K562 (cell line): ENCODE measurements at regions not wholly inside any gene's neighbourhood (a gene's known extent, or its start where the extent isn't known, plus 50 kb on each side); places are given as distances from the start of the nearest gene placed in this dataset.

Source experiments
- CEBPG ChIP-seq, 3 experiments: fragments of 200-800 bp in 1 of 3; sonication (Bioruptor generic) in 1 of 3; sonication (generic) in 1 of 3; formaldehyde crosslinking in 1 of 3; IDR thresholded peaks in 2 of 3; conservative IDR thresholded peaks in 1 of 3; 2 replicates each; pipeline versions ENCODE4 v1.6.1 to v1.8.0; 2016 to 2022; ENCODE audit warnings: missing compliant biosample characterization in 2 of 3, missing genetic modification characterization in 2 of 3, mild to moderate bottlenecking in 1 of 3, missing genetic modification reagents in 1 of 3
- CSDE1 ChIP-seq, 2 experiments: fragments of 450-650 bp; IDR thresholded peaks; 2 replicates each; pipeline ENCODE4 v1.6.1; 2016; ENCODE audit warnings: mild to moderate bottlenecking in 1 of 2
- DACH1 ChIP-seq: fragments of 450-650 bp; IDR thresholded peaks from 2 replicates; pipeline ENCODE4 v1.6.1; 2018; ENCODE audit not compliant: partially characterized antibody
- E2F1 ChIP-seq: sonication (generic); formaldehyde crosslinking; IDR thresholded peaks from 2 replicates; pipeline ENCODE4 v1.8.1; 2023; ENCODE audit warnings: mild to moderate bottlenecking, missing genetic modification reagents, moderate library complexity
- FOXA3 ChIP-seq, 2 experiments: fragments of 450-650 bp in 1 of 2; sonication (generic) in 1 of 2; formaldehyde crosslinking; IDR thresholded peaks in 1 of 2; conservative IDR thresholded peaks in 1 of 2; 2 replicates each; pipeline versions ENCODE4 v1.4.0 to v1.8.0; 2020 to 2022; ENCODE audit warnings: mild to moderate bottlenecking in 2 of 2, missing genetic modification reagents in 1 of 2
- FOXK2 ChIP-seq, 2 experiments: fragments of 450-650 bp; IDR thresholded peaks in 1 of 2; conservative IDR thresholded peaks in 1 of 2; 2 replicates each; pipeline ENCODE4 v1.6.1; 2016; ENCODE audit warnings: low read depth in 2 of 2, mild to moderate bottlenecking in 1 of 2
- IFI16 ChIP-seq: fragments of 250-450 bp; sonication (Bioruptor Pico); IDR thresholded peaks from 2 replicates; pipeline ENCODE4 v2.1.2; 2022; ENCODE audit warnings: mild to moderate bottlenecking, inconsistent platforms
- KDM4B ChIP-seq, 2 experiments: fragments of 450-650 bp in 1 of 2; sonication (generic) in 1 of 2; IDR thresholded peaks; 2 replicates each; pipeline ENCODE4 v1.6.1; 2016 to 2017; ENCODE audit warnings: borderline replicate concordance in 2 of 2, antibody characterized with exemption in 1 of 2, low read depth in 1 of 2, mild to moderate bottlenecking in 1 of 2
- MLX ChIP-seq, 2 experiments: fragments of 450-650 bp in 1 of 2; sonication (generic) in 1 of 2; formaldehyde crosslinking; conservative IDR thresholded peaks; 2 replicates each; pipeline versions ENCODE4 v1.4.0 to v1.8.1; 2020 to 2022; ENCODE audit warnings: mild to moderate bottlenecking in 1 of 2, missing genetic modification reagents in 1 of 2
- NFE2 ChIP-seq: IDR thresholded peaks from 2 replicates; pipeline ENCODE4 v1.6.1; 2014; ENCODE audit warnings: antibody characterized with exemption, low read depth
- NFIX ChIP-seq: fragments of 250-450 bp; sonication (Bioruptor Pico); IDR thresholded peaks from 2 replicates; pipeline ENCODE4 v1.4.0; 2020; ENCODE audit warnings: low read depth, mild to moderate bottlenecking, moderate library complexity
- SAFB ChIP-seq: fragments of 200-400 bp; formaldehyde crosslinking; IDR thresholded peaks from 2 replicates; pipeline ENCODE4 v1.6.1; 2017; ENCODE audit warnings: low read depth, low read length, borderline replicate concordance
- TCF3 ChIP-seq: sonication (generic); formaldehyde crosslinking; IDR thresholded peaks from 2 replicates; pipeline ENCODE4 v1.4.0; 2020; ENCODE audit warnings: mild to moderate bottlenecking, missing genetic modification reagents
- ZBTB11 ChIP-seq, 3 experiments: fragments of 200-800 bp in 1 of 3; fragments of 250-450 bp in 1 of 3; fragments of 450-650 bp in 1 of 3; sonication (Bioruptor Pico) in 1 of 3; sonication (Bioruptor generic) in 1 of 3; formaldehyde crosslinking in 1 of 3; IDR thresholded peaks; 2 replicates each; pipeline versions ENCODE4 v1.6.1 to v1.8.0; 2016 to 2022; ENCODE audit warnings: mild to moderate bottlenecking in 2 of 3, missing genetic modification characterization in 2 of 3, missing compliant biosample characterization in 1 of 3, moderate library complexity in 1 of 3
- ZNF212 ChIP-seq: fragments of 450-650 bp; formaldehyde crosslinking; IDR thresholded peaks from 2 replicates; pipeline ENCODE4 v1.4.0; 2020; ENCODE audit warnings: mild to moderate bottlenecking
- ZNF57 ChIP-seq: fragments of 450-650 bp; formaldehyde crosslinking; IDR thresholded peaks from 2 replicates; pipeline ENCODE4 v1.4.0; 2020; ENCODE audit warnings: mild to moderate bottlenecking, moderate library complexity
- ZNF668 ChIP-seq: fragments of 250-450 bp; sonication (Bioruptor Pico); IDR thresholded peaks from 2 replicates; pipeline ENCODE4 v1.8.0; 2022; ENCODE audit warnings: mild to moderate bottlenecking, inconsistent platforms
- TF ChIP-seq, protein P1 (sequence below): fragments of 450-650 bp; formaldehyde crosslinking; IDR thresholded peaks from 2 replicates; pipeline ENCODE4 v1.4.0; 2022; ENCODE audit warnings: mild to moderate bottlenecking, moderate library complexity
- TF ChIP-seq, protein P2 (sequence below), 3 experiments: IDR thresholded peaks in 2 of 3; conservative IDR thresholded peaks in 1 of 3; 2 replicates each; pipeline ENCODE4 v1.5.1; 2011 to 2012; ENCODE audit warnings: low read length in 3 of 3, mild to moderate bottlenecking in 3 of 3, control low read depth in 2 of 3, improper control_type of control experiment in 1 of 3, inconsistent platforms in 1 of 3, low read depth in 1 of 3, mixed read lengths in 1 of 3, moderate library complexity in 1 of 3; ENCODE audit not compliant: insufficient read depth in 2 of 3

DNA sequence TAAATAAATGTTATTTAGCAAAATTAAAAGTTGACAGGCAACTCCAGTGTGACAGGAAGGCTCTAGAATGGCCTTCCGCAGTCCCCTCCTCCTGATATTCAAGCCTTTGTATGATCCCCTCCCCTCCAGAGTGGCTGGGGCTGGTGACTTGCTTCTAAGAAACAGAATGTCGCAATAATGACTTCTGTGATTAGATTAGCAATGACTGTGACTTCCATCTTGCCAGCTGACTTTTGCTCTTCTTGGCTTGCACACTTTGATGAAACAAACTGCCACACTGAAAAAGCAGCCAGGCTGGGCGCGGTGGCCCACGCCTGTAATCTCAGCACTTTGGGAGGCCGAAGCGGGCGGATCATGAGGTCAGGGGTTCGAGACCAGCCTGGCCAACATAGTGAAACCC lies 106.5 kb upstream of the LARP1 start (continued):
- TF ChIP-seq ZNF212 (CRISPR knock-in tag) (no peak), NFIX (no peak), CSDE1 (IDR thresholded peaks at IDR 0.05) (no peak), E2F1 (no peak), DACH1 (peak; percentile 95), ZNF57 (no peak), KDM4B (IDR thresholded peaks at IDR 0.05; ENCODE audit: borderline replicate concordance in 2 of 2, low read depth in 1 of 2) (no peak), ZNF668 (no peak), FOXA3 (CRISPR knock-in tag; conservative IDR thresholded peaks at IDR 0.05 in 1 of 2, IDR thresholded peaks at IDR 0.05 in 1 of 2) (no peak), IFI16 (CRISPR knock-in tag) (no peak), TCF3 (CRISPR knock-in tag) (peak; percentile 51), FOXK2 (conservative IDR thresholded peaks at IDR 0.05 in 1 of 2, IDR thresholded peaks at IDR 0.05 in 1 of 2; ENCODE audit: low read depth in 2 of 2) (0 out of 4 replicates have a peak, but pooled peaks of 1 of the 2 experiments have one; percentile 17), ZBTB11 (CRISPR knock-in tag; IDR thresholded peaks at IDR 0.05) (no peak), NFE2 (peak; percentile 78), MLX (CRISPR knock-in tag; conservative IDR thresholded peaks at IDR 0.05) (no peak), SAFB (no peak), CEBPG (CRISPR knock-in tag; IDR thresholded peaks at IDR 0.05) (peak; percentile 94), CEBPG (tag; conservative IDR thresholded peaks at IDR 0.05 in 1 of 2, IDR thresholded peaks at IDR 0.05 in 1 of 2) (peak; percentile 95 to 99)
- TF ChIP-seq, protein P1, sequence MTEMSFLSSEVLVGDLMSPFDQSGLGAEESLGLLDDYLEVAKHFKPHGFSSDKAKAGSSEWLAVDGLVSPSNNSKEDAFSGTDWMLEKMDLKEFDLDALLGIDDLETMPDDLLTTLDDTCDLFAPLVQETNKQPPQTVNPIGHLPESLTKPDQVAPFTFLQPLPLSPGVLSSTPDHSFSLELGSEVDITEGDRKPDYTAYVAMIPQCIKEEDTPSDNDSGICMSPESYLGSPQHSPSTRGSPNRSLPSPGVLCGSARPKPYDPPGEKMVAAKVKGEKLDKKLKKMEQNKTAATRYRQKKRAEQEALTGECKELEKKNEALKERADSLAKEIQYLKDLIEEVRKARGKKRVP = 0 out of 2 replicates have a peak, but pooled peaks have one; percentile 36
- TF ChIP-seq, protein P2, sequence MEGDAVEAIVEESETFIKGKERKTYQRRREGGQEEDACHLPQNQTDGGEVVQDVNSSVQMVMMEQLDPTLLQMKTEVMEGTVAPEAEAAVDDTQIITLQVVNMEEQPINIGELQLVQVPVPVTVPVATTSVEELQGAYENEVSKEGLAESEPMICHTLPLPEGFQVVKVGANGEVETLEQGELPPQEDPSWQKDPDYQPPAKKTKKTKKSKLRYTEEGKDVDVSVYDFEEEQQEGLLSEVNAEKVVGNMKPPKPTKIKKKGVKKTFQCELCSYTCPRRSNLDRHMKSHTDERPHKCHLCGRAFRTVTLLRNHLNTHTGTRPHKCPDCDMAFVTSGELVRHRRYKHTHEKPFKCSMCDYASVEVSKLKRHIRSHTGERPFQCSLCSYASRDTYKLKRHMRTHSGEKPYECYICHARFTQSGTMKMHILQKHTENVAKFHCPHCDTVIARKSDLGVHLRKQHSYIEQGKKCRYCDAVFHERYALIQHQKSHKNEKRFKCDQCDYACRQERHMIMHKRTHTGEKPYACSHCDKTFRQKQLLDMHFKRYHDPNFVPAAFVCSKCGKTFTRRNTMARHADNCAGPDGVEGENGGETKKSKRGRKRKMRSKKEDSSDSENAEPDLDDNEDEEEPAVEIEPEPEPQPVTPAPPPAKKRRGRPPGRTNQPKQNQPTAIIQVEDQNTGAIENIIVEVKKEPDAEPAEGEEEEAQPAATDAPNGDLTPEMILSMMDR (IDR thresholded peaks at IDR 0.05 in 2 of 3, conservative IDR thresholded peaks at IDR 0.05 in 1 of 3; ENCODE audit: insufficient read depth in 2 of 3, low read depth in 1 of 3, low read length in 3 of 3) = no peak
